ENCODE measurements at regions not wholly inside any gene's neighbourhood (a gene's known extent, or its start where the extent isn't known, plus 50 kb on each side); places are given as distances from the start of the nearest gene placed in this dataset.
"Not testable (repeated sequence)": the region's sequence is repeated elsewhere in the genome, so short reads cannot be mapped to it uniquely, and the experiment has no call there.

GRCh38 chr13:99729745-99730144 is 228.5 kb downstream of the TM9SF2 start:
- ChIA-PET POLR2A (no interaction called here), CTCF (interaction anchor here (0.6 kb wide), 1 partner anchor 73 kb away, joined by 3 read pairs; no protein-coding TSS in a partner anchor)
- BruUV-seq (replicated peaks): no TSS peak
- intact Hi-C loops (cut with micrococcal nuclease): no loop called here
- H3K4me1 Mint-ChIP-seq (ENCODE audit: insufficient read depth, unreplicated experiment): no peaks in the 10 kb centered on the region
- no peak overlapping the region for H3K4me3 Mint-ChIP-seq (ENCODE audit: unreplicated experiment)
- H3K27me3 Mint-ChIP-seq (ENCODE audit: insufficient read depth, unreplicated experiment): no peaks in the 10 kb centered on the region
- DNase-seq (ENCODE audit: unreplicated experiment): no peak
- H3K36me3 Mint-ChIP-seq (ENCODE audit: insufficient read depth, unreplicated experiment): no peaks in the 10 kb centered on the region
- TF ChIP-seq CTCF (IDR thresholded peaks at IDR 0.05; ENCODE audit: unreplicated experiment): no peak
- no peaks in the 10 kb centered on the region for H3K9me3 Mint-ChIP-seq (ENCODE audit: unreplicated experiment)
- no peak overlapping the region for H3K27ac Mint-ChIP-seq (ENCODE audit: low read depth, unreplicated experiment)

GRCh38 chr13:99727651-99728050 is 226.4 kb downstream of the TM9SF2 start:
- BruUV-seq (replicated peaks); H3K4me3 Mint-ChIP-seq (ENCODE audit: unreplicated experiment); POLR2A ChIA-PET; H3K4me1 Mint-ChIP-seq (ENCODE audit: insufficient read depth, unreplicated experiment); H3K9me3 Mint-ChIP-seq (ENCODE audit: unreplicated experiment); intact Hi-C loops (cut with micrococcal nuclease); H3K27ac Mint-ChIP-seq (ENCODE audit: low read depth, unreplicated experiment); DNase-seq (ENCODE audit: unreplicated experiment); H3K36me3 Mint-ChIP-seq (ENCODE audit: insufficient read depth, unreplicated experiment); H3K27me3 Mint-ChIP-seq (ENCODE audit: insufficient read depth, unreplicated experiment): not testable (repeated sequence)
- CTCF ChIA-PET: interaction anchor here (1.0 kb wide), 1 partner anchor 189 kb away, joined by 5 read pairs; no protein-coding TSS in a partner anchor

GRCh38 chr13:99726282-99726894 is 225.1 kb downstream of the TM9SF2 start:
- intact Hi-C loops (cut with micrococcal nuclease): no loop called here
- ChIA-PET POLR2A (no interaction called here), CTCF (no interaction called here)
- no peak overlapping the region for H3K27ac Mint-ChIP-seq (ENCODE audit: low read depth, unreplicated experiment)
- no peak for DNase-seq (ENCODE audit: unreplicated experiment)
- H3K4me3 Mint-ChIP-seq (ENCODE audit: unreplicated experiment): no peak overlapping the region
- no peaks in the 10 kb centered on the region for H3K36me3 Mint-ChIP-seq (ENCODE audit: insufficient read depth, unreplicated experiment)
- TF ChIP-seq CTCF (IDR thresholded peaks at IDR 0.05; ENCODE audit: unreplicated experiment): no peak
- H3K27me3 Mint-ChIP-seq (ENCODE audit: insufficient read depth, unreplicated experiment): no peaks in the 10 kb centered on the region
- H3K4me1 Mint-ChIP-seq (ENCODE audit: insufficient read depth, unreplicated experiment): no peaks in the 10 kb centered on the region
- no TSS peak for BruUV-seq (replicated peaks)
- H3K9me3 Mint-ChIP-seq (ENCODE audit: unreplicated experiment): no peaks in the 10 kb centered on the region

- no peaks in the 10 kb centered on the region for H3K36me3 Mint-ChIP-seq (ENCODE audit: insufficient read depth, unreplicated experiment)
Measured at GRCh38 chr13:99725644-99726043, 224.4 kb downstream of the TM9SF2 start.

More at GRCh38 chr13:99725644-99726043, 224.4 kb downstream of the TM9SF2 start:
- no peak for TF ChIP-seq CTCF (IDR thresholded peaks at IDR 0.05; ENCODE audit: unreplicated experiment)
- Mint-ChIP-seq H3K27ac (ENCODE audit: low read depth, unreplicated experiment) (no peak overlapping the region), H3K4me1 (ENCODE audit: insufficient read depth, unreplicated experiment) (no peaks in the 10 kb centered on the region), H3K4me3 (ENCODE audit: unreplicated experiment) (no peak overlapping the region), H3K9me3 (ENCODE audit: unreplicated experiment) (no peaks in the 10 kb centered on the region), H3K27me3 (ENCODE audit: insufficient read depth, unreplicated experiment) (no peaks in the 10 kb centered on the region)
- no peak for DNase-seq (ENCODE audit: unreplicated experiment)
- ChIA-PET POLR2A (no interaction called here), CTCF (no interaction called here)
- BruUV-seq (replicated peaks): no TSS peak
- intact Hi-C loops (cut with micrococcal nuclease): no loop called here

Data from MCF 10A (cell line).